ENCODE measurements at regions not wholly inside any gene's neighbourhood (a gene's known extent, or its start where the extent isn't known, plus 50 kb on each side); places are given as distances from the start of the nearest gene placed in this dataset.

DNA sequence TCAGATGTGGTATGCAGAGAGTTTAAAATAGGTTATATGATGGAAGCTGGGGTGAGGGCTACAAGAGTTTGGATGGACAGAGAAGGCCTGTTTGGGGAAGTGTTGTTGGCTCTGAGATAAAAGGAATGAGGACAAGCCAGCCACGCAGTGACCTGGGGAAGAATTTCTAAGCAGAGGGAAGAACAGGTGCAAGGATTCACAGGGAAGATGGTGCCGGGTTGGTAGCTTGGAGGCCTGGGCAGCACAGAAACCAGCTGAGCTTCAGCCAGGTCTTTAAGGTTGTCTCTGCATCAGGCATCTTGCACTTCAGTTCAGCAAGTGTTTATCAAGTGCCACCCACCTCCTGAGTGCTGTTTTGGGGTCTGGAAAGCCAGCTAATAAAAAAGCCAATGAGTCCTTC, 1163.7 kb downstream of the AACS start:
- H3K4me3 ChIP-seq (ENCODE audit: low read length), result no peak overlapping the region
- DNase-seq (ENCODE audit: low read depth), result no peak
- TF ChIP-seq, protein P1, sequence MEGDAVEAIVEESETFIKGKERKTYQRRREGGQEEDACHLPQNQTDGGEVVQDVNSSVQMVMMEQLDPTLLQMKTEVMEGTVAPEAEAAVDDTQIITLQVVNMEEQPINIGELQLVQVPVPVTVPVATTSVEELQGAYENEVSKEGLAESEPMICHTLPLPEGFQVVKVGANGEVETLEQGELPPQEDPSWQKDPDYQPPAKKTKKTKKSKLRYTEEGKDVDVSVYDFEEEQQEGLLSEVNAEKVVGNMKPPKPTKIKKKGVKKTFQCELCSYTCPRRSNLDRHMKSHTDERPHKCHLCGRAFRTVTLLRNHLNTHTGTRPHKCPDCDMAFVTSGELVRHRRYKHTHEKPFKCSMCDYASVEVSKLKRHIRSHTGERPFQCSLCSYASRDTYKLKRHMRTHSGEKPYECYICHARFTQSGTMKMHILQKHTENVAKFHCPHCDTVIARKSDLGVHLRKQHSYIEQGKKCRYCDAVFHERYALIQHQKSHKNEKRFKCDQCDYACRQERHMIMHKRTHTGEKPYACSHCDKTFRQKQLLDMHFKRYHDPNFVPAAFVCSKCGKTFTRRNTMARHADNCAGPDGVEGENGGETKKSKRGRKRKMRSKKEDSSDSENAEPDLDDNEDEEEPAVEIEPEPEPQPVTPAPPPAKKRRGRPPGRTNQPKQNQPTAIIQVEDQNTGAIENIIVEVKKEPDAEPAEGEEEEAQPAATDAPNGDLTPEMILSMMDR (conservative IDR thresholded peaks at IDR 0.05; ENCODE audit: low read length), result no peak

- no peak for DNase-seq (ENCODE audit: low read depth)
- no peak overlapping the region for H3K4me3 ChIP-seq (ENCODE audit: low read length)
- TF ChIP-seq, protein P1 (conservative IDR thresholded peaks at IDR 0.05; ENCODE audit: low read length), result no peak
Observed at GRCh38 chr12:126232711-126233110, 1167.5 kb downstream of the AACS start.

DNA sequence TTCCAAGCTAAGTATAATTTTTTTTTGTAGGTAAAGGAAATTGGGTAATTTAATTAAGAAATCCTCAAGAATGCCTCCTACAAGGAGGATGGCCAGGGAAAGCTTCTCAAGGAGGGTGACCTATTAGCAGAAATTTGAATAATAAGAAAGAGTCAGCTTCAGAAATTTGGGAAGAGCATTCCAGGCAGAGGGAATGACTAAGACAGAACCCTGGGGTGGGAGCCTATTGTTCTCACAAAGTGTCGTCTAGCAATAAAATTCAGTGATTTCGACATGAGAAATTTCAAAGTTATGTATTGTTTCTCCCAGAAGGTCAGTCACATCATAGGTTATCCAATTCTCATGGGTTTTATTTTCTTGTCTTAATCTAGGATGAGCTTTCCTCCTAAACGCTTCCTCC, 1168.4 kb downstream of the AACS start:
- TF ChIP-seq, protein P1 (conservative IDR thresholded peaks at IDR 0.05; ENCODE audit: low read length), result no peak
- H3K4me3 ChIP-seq (ENCODE audit: low read length), result no peak overlapping the region
- no peak for DNase-seq (ENCODE audit: low read depth)

DNA sequence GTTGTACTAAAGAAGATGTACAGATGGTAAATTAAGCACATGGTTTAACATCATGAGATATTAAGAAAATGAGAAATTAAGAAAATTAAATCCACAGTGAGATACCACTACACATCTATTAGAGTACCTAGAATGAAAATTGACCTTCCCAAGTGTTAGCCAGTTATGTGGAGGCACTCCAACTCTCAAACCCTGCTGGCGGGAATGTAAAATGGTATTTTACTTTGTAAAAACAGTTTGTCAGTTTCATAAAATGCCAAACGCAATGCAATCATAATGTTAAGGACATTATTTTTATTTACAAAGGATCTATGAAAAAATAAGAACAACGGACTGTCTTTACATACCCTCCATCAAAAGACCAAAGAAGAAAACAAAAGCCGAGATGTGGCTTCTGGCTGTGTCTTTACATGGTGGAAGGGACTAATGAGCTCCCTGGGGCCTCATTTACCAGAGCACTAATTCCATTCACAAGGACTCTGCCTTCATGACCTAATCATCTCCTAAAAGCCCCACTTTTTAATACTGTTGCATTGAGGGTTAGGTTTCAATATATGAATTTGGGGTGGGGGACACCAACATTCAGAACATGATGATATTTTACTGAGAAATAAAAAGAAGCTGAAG, 1178.7 kb downstream of the AACS start:
- DNase-seq (ENCODE audit: low read depth), result no peak
- TF ChIP-seq, protein P1 (conservative IDR thresholded peaks at IDR 0.05; ENCODE audit: low read length), result no peak
- no peak overlapping the region for H3K4me3 ChIP-seq (ENCODE audit: low read length)

GRCh38 chr12:126247936-126248335, 1182.7 kb downstream of the AACS start:
- TF ChIP-seq, protein P1 (conservative IDR thresholded peaks at IDR 0.05; ENCODE audit: low read length), result no peak
- H3K4me3 ChIP-seq (ENCODE audit: low read length), result no peak overlapping the region
- DNase-seq (ENCODE audit: low read depth), result no peak

- DNase-seq (ENCODE audit: low read depth), result no peak
- no peak overlapping the region for H3K4me3 ChIP-seq (ENCODE audit: low read length)
- TF ChIP-seq, protein P1 (conservative IDR thresholded peaks at IDR 0.05; ENCODE audit: low read length), result no peak
Observed at GRCh38 chr12:126248871-126249403, 1183.7 kb downstream of the AACS start.

- TF ChIP-seq, protein P1 (conservative IDR thresholded peaks at IDR 0.05; ENCODE audit: low read length), result no peak
- DNase-seq (ENCODE audit: low read depth), result no peak
- H3K4me3 ChIP-seq (ENCODE audit: low read length), result no peak overlapping the region
Observed at GRCh38 chr12:126258190-126258589, 1193.0 kb downstream of the AACS start.

Data from AG10803 (cell line).